ENCODE measurements at regions not wholly inside any gene's neighbourhood (a gene's known extent, or its start where the extent isn't known, plus 50 kb on each side); places are given as distances from the start of the nearest gene placed in this dataset.
"Not testable (repeated sequence)": the region's sequence is repeated elsewhere in the genome, so short reads cannot be mapped to it uniquely, and the experiment has no call there.

DNA sequence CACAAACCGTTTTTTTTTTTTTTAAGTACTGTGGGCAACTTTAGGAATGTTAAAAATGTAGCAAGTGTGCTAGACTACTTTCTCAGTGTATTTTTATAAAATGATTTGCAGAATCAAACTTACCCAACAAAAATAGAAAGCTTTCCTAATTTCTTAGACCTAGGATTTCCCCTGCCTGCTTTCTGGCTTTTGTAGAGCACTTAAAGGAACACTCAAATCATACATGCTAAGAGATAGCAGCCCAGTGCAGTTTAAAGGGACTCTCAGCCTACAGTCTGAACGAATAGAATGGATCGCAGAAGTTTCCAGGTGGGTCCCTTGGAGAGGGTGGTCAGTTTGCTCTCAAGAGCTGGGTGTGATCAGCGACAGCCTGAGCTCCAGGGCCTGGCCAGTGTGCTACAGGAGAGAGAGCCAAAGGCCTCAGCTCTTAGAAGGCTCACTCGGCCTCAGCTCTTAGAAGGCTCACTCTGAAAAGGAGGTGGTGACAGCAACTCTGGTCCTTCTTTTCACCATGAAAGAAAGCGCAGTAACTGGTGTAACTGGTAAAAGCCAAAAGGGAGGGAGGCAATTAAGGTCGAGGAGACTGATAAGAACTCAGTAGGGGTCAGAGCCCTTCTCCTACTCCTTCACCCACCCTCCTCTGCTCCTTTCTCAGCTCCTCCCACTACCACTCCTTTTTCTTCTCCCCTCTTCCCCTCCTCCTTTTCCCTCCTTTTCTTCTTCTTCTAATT, 142.4 kb downstream of the ZFP64 start:
- DNase-seq (ENCODE audit: low spot score), result no peak

DNA sequence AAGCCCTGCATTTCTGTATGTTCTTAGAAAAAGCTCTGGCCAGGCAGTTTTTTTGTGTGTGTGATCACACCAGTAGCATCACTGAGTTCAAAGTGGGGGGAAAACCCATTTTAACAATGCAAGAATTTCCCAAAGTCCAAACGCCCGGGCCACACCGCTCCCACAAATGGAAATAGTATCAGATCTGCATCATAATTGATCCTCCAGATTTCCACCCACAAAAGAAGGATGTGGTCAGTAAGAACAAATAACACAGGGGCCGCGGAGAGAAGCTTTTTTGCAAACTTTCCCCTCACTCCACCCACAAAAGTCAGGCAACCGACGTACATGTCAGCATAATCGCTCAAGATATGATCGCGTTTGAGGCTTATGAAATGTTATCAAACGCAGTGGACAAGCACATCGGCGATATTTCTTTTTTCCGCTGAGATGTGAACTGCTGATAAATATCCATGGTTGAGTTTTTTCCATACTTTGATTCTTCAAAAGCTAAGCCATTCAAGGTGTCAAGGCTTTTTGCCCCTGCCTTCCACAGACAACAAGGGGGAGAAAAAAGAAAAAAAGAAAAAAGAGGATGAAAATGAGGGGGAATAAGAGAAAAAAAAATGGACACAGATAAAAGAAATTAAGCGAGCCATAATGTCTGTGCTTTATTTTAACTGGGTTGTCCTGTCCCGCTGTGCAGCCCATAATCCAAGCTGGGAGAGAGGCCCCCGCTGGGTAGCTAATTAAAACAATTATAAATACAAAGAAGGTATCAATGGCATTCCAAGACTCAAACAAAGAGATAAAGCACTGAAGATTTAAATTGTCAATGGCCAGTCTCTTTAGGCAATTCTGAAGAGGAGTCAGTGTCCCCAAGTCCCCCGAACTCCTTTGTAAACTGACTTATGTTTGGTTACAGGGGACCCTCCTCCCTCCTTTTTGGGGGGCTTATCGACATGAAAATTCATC, 143.5 kb downstream of the ZFP64 start:
- no peak for DNase-seq (ENCODE audit: low spot score)

DNA sequence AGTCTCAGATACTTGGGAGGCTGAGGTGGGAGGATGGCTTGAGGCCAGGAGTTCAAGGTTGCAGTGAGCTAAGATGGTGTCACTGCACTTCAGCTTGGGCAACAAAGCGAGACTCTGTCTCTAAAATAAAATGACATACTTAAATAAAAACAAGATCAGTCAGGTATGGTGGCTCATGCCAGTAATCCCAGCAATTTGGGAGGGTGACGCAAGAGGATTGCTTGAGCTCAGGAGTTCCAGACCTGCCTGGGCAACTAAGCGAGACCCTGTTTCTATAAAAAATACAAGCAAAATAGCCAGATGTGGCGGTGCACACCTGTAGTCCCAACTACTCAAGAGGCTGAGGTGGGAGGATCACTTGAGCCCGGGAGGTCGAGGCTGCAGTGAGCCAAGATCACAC, 149.6 kb downstream of the ZFP64 start:
- DNase-seq (ENCODE audit: low spot score), result no peak

DNA sequence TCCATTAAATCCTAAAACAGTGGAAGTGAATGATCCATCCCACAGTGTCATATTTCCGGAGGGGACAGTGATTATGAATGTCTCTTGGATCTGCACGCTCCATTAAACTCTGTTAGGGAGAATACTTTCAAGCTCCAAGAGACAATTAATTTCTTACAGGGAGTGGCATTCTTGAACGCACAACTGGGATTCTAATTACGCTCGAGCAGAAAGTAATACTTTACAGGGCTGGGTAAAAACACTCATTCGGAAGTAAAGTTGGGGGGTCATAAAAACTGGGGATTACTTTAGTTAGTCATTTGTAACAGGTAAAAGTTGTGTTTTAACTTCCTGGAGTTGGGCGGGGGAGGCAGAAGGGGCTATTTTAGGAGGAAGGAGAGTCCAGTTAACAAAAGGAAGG, 151.8 kb downstream of the ZFP64 start:
- DNase-seq (ENCODE audit: low spot score), result no peak

DNA sequence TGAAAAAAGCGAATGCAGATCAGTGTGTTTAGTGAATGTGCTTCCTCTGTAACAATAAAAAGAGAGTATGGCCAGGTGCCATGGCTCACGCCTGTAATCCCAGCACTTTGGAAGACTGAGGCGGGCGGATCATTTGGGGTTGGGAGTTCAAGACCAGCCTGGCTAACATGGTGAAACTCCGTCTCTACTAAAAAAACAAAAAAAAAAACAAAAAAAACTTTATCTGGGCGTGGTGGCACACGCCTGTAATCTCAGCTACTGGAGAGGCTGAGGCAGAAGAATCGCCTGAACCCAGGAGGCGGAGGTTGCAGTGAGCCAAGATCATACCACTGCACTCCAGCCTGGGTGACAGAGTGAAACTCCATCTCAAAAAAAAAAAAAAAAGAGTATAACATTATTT, 152.9 kb downstream of the ZFP64 start:
- DNase-seq (ENCODE audit: low spot score), result not testable (repeated sequence)

DNA sequence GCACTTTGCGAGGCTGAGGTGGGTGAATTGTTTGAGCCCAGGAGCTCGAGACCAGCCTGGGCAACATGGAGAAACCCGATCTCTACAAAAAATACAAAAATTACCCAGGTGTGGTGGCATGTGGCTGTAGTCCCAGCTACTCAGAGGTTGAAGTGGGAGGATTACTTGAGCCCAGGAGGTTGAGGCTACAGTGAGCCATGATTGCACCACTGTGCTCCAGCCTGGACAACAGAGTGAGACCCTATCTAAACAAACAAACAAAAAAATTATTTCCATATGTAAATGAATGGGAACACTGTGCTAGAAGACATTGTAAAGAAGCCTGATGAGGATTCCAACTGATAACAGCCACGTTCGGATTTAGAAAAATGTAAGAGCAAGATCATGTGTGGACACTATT, 154.2 kb downstream of the ZFP64 start:
- no peak for DNase-seq (ENCODE audit: low spot score)

DNA sequence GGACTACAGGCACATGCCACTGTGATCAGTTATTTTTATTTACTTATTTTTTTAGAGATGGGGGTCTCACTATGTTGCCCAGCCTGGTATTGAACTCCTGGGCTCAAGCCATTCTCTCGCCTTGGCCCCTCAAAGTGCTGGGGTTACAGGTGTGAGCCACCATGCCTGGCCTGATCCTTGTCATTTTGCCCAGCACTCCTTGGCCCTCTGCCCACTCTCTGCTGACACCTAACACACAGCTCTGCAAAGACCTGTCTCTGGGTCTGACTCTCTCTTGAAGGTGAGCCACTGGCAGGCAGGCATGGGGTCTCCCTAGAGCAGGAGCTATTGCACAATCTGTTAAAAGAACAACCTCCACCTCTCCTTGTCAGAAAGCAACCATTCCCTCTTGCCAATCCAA, 155.6 kb downstream of the ZFP64 start:
- no peak for DNase-seq (ENCODE audit: low spot score)

DNA sequence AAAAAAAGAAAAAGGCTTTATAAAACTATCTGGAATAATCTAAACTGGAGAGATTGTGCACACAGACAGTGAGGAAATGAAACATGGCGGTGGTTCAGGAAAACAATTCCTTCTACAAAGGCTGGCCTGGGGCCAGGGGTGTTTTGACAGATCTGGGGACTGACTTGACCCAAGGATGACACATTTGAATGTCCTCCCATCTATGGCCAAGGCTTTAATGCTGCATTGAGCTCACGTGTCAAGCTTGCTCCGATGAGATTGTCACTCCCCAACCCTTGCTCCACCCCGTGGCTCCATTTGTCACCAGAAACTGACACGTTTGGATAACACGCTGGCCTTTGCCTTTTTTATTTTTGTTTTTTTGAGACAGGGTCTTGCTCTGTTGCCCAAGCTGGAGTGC, 156.1 kb downstream of the ZFP64 start:
- DNase-seq (ENCODE audit: low spot score), result no peak

DNA sequence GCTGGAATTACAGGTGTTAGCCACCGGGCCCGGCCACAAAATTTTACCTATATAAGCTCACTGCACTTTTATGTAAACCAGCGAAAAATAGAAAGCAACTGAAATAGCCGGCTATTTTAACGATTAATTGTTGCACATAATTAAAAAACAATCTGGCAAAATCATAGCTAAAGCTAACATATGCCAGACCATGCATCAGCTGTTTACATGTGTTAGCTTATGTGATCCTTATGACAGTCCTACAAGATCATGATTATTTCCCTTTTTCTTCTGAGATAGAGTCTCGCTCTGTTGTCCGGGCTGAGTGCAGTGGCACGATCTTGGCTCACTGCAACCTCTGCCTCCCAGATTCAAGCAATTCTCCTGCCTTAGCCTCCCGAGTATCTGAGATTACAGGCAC, 157.0 kb downstream of the ZFP64 start:
- DNase-seq (ENCODE audit: low spot score), result no peak

DNA sequence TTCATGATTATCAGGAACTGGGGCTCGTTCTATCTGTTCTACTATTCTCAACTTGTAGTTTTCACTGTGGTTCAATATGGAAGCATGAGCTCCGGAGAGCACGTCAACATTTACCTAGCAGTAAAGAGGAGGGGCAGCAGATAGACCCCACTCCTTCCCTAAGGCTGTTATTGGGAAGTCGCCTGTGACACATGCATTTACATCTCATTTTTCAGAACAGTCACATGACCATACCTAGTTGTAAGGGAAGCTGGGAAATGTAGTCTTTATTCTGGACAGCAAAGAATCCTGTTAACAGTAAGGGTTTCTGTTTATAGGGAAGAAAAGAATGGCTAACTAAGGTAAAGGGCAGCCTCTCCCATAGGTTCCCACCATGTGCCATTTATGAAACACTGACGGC, 158.3 kb downstream of the ZFP64 start:
- DNase-seq (ENCODE audit: low spot score), result no peak

DNA sequence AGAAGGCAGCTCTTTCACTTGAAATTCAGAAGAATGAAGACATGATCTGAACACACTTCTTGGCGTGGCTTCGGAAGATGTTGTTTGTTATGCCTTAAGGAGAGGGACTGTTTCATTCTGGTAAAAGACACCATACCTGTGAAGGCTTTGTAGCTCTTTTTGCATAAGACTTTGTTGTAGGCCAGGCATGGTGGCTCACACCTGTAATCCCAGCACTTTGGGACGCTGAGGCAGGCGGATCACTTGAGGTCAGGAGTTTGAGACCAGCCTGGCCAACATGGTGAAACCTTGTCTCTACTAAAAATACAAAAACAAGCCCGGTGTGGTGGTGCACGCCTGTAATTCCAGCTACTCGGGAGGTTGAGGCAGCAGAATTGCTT, 159.3 kb downstream of the ZFP64 start:
- not testable (repeated sequence) for DNase-seq (ENCODE audit: low spot score)

DNA sequence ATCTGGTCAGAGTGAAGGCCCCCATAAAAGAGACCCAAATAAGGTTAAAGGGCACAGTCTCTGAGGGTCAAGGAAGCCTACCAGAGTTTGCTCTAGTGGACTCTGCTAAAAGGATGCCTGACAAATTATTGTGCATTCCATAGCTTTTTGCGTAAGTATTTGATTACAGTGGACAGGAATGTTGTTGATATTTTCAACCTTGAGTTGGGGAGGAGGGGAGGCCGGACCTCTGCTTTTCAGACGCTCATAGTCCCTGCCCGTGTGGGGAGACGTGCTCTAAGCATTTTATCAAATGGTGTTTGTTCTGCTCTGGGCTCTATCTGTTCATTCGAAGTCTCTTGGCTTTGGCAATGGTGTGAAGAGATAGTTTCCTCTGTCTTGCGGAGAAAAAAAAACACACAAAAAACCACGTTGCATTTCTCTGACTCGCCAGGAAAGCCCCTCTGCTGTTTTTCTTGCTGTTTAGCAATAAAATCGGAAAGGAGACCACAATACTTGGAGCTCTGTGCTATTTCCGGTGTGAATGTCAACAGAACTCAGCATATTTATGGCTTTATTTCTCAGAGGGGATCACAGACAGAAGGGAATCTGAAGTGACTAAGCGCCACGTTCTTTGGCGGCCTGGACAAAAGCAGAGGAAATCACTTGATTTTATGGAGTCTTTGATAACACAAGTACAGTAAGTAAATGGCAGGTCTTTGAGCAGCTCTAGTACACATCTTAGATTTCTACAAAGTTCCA, 159.8 kb downstream of the ZFP64 start:
- DNase-seq (ENCODE audit: low spot score), result peak; percentile 72

DNA sequence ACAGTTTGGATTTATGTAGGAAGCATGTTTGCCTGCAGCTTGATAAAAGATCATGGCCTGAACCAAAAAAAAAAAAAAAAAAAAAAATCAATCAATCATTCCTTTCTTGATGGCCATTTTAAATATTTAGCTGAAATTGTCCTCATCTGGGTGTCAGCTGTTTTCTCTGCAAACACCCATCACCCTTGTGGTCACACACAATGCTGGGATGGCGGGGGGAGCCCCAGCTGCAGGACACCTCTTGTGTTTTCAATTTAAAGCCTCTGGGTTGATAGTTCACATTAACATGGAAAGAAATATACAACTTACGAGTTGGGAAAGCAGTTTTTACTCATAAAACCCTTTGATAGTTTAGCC, 160.4 kb downstream of the ZFP64 start:
- DNase-seq (ENCODE audit: low spot score), result peak; percentile 30

DNA sequence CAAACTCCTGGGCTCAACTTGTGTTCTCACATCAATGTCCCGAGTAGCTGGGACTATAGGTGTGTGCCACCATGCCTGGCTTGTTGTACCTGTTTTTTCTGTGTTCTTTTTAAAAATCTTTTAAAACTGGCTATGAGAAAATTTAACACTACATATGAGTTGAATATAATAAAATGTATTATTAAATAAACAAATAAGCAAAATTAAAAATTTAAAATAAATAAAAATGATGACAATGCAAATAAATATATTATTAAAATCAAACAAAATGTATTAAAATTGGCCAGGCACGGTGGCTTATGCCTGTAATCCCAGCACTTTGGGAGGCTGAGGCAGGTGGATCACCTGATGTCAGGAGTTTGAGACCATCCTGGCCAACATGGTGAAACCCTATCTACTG, 162.4 kb downstream of the ZFP64 start:
- DNase-seq (ENCODE audit: low spot score), result not testable (repeated sequence)

DNA sequence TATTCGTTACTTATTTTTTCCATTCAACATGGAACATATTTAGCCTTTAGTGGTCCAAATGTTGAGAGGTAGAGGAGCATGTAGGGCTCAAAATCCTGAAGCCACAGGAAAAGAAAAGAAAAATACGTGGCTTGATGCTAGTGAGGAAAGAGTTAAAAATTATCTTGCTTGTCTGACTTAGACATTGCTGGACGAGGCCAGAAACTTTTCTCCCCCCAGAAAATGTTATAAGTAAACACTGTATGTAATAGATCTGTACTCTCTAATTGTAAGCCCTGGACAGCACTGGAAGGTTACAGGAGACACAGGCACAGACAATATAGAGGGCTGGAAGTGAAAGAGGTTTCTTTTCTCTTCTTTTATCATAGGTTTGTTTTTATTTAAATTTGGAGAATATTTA, 165.6 kb downstream of the ZFP64 start:
- no peak for DNase-seq (ENCODE audit: low spot score)

DNA sequence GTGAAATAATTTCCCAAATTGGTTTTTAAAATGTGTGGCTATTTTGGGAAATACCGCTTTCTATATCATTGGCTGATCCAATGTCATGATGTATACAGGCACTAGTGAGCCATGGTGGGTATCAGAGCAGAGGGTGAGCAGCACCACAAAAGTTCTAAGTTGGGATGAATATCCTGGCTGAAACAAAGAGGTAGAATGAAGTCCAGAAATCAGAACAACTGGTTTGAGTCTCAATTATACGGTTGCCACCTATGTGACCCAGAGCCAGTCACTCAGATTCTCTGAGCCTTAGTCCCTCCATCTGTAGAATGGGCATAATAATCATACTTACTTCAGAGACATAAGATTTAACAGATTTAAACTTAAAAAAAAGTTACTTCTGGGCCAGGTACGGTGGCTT, 172.3 kb downstream of the ZFP64 start:
- no peak for DNase-seq (ENCODE audit: low spot score)

DNA sequence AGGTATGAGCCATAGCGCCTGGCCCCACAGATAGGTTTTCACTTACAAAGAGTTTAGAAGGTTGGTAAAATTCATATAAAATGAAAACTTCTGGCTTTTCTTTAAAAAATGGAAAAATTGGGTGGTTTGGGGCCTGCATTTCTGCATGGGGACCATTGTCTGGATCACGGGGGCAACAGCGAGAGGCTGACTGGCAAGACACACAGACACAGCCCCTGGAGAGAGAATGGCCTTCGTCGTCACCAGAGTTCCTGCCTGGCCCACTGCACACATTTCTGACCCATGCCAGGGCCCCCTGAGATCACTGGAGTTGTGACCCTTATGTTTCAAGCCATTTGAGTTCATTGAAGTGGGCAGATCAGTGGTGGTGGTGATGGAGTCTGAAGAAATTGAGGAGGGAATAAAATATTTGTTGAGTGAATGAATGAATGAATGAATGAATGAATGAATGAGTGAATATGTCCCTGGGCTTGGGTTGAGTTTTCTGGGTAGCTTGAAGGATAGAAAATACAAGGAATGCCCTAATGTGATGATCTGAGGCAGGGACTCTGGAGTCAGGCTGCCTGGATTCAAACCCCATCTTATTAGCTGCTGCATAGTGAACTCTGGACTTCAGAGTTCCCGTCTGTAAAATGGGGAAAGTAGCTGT, 173.8 kb downstream of the ZFP64 start:
- DNase-seq (ENCODE audit: low spot score), result no peak

DNA sequence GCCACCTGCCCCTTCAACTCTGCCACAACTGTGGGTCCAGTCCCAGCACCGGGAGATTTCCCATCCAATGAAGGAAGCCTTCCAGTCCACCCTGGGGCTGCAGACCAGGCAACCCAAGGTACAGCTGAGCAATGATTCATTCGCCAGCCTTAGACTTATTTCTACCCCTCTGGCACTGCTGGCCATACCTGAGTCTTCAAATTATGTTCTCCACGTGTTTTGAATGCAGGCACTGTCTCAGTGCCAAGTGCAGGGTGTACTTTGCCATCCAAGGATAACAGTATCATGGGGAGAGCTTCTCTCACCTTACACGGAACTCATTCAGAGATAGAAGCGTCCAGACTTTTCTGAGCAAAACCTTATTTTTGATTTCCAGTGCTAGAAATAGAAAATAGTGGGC, 175.6 kb downstream of the ZFP64 start:
- DNase-seq (ENCODE audit: low spot score), result no peak

DNA sequence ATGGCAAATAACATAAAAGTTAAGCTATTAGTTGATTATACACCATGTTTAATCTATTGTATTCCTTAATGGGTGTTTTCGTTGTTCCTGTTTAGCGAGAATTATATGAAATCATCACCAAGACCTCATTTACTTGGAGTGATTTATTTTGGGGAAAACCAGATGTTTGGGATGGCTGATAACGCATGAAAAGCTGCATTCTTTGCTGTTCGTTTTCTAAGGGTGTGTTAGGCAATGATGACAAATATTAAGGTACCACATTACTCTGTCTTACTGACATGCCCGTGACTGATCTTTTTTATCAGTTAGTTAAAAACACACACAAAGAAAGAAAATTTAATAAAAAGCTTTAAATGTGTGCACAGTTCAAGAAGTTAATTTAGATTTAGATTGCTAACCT, 176.4 kb downstream of the ZFP64 start:
- no peak for DNase-seq (ENCODE audit: low spot score)

DNA sequence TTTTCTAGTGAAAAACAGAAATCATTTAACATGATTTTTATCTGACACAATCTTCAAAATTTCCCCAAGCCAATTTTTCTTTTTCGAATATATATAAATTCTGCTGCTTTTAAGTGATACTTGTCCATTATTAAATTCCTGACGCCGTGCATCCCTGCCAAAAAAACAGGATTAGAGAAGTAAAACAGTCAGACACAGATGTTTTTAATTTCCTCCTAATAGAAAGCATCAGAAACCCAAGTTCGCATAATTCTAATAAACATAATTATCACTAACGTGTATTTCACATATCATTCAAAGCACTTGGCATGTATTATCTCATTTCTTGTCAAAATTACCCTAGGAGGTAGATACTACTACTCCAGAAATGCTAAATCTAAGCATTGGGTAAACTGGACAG, 179.5 kb downstream of the ZFP64 start:
- no peak for DNase-seq (ENCODE audit: low spot score)

DNA sequence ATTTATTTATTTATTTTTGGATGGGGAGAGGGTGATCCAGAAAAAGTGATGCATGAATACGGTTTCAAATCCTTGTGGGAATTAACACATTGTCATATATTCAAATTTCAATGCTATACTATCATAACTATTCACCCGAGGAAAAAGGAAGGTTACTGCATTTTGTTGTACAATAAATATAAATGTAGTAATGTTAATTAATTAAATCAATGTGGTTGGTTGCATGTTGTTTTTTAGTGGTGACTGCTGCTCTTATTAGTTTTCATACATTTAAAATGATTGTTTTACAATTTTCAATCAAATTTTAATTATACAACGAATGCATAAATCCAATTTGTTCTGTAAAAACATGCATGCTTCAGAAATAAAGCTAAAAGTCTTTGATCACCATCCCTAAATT, 180.5 kb downstream of the ZFP64 start:
- no peak for DNase-seq (ENCODE audit: low spot score)

DNA sequence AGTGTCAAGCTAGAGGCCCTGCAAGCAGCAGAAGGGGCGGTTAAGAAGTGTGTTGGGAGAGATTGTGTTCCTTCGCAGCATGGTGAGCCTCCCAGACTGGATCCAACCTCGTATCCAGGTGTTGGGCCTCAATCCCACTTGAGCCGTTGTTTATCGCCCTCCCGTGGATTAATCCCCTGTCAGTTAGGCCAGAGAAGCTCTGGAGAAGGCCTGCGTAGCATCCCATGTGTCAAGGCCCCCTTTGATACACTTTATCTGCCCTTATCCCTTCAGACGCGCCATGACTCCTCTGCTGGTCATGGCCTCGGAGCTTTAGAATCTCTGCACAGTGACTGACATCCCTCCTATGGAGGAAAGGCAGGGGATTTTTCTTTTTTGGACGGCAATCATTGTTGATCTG, 181.0 kb downstream of the ZFP64 start:
- no peak for DNase-seq (ENCODE audit: low spot score)

All from AG08396 (cell line).